H9 (cell line): ENCODE measurements at regions not wholly inside any gene's neighbourhood (a gene's known extent, or its start where the extent isn't known, plus 50 kb on each side); places are given as distances from the start of the nearest gene placed in this dataset.

Experiments used
- DNase-seq: peaks from one replicate; pipeline ENCODE4 v3.0.0-alpha.2; 2017
- H2AFZ ChIP-seq: one replicate; pipeline ENCODE4 v1.6.1; 2013; ENCODE audit warnings: mild to moderate bottlenecking, low read length, control low read depth, moderate library complexity
- H2AK5ac ChIP-seq: 2 replicates; pipeline ENCODE4 v1.6.1; 2013; ENCODE audit warnings: low read length, control low read depth, mixed read lengths; ENCODE audit not compliant: insufficient read length
- H2BK120ac ChIP-seq: one replicate; pipeline ENCODE4 v1.6.1; 2013; ENCODE audit warnings: low read depth, mild to moderate bottlenecking, low read length, control low read depth, inconsistent platforms; ENCODE audit not compliant: poor library complexity, severe bottlenecking
- H2BK12ac ChIP-seq: 2 replicates; pipeline ENCODE4 v1.6.1; 2013; ENCODE audit warnings: low read length, control low read depth, mixed read lengths, low read depth; ENCODE audit not compliant: insufficient read length
- H2BK15ac ChIP-seq: 2 replicates; pipeline ENCODE4 v1.6.1; 2013; ENCODE audit warnings: low read depth, low read length, control low read depth
- H2BK20ac ChIP-seq: one replicate; pipeline ENCODE4 v1.6.1; 2013; ENCODE audit warnings: low read depth, mild to moderate bottlenecking, low read length, control low read depth, inconsistent platforms; ENCODE audit not compliant: poor library complexity, severe bottlenecking
- H2BK5ac ChIP-seq: 2 replicates; pipeline ENCODE4 v1.6.1; 2013; ENCODE audit warnings: low read length, control low read depth, mixed read lengths; ENCODE audit not compliant: insufficient read length
- H3K14ac ChIP-seq: 2 replicates; pipeline ENCODE4 v1.6.1; 2013; ENCODE audit warnings: low read length, control low read depth; ENCODE audit not compliant: insufficient read depth
- H3K18ac ChIP-seq: 2 replicates; pipeline ENCODE4 v1.6.1; 2013; ENCODE audit warnings: low read depth, mild to moderate bottlenecking, mixed read lengths, low read length, control low read depth; ENCODE audit not compliant: insufficient read length
- H3K23ac ChIP-seq: 2 replicates; pipeline ENCODE4 v1.6.1; 2013; ENCODE audit warnings: low read length, control low read depth, mixed read lengths, low read depth; ENCODE audit not compliant: insufficient read length
- H3K23me2 ChIP-seq: 2 replicates; pipeline ENCODE4 v1.6.1; 2013; ENCODE audit warnings: low read depth, mild to moderate bottlenecking, mixed read lengths, low read length, control low read depth; ENCODE audit not compliant: insufficient read length, poor library complexity, severe bottlenecking
- H3K27ac ChIP-seq: 2 replicates; pipeline ENCODE4 v1.5.1; 2013; ENCODE audit warnings: low read length, control low read depth, mixed read lengths, low read depth; ENCODE audit not compliant: insufficient read length
- H3K27me3 ChIP-seq: 2 replicates; pipeline ENCODE4 v1.6.1; 2013; ENCODE audit warnings: low read length, control low read depth, inconsistent platforms; ENCODE audit not compliant: insufficient read depth
- H3K4ac ChIP-seq: 2 replicates; pipeline ENCODE4 v1.6.1; 2013; ENCODE audit warnings: low read depth, mild to moderate bottlenecking, control low read depth, inconsistent platforms, low read length, moderate library complexity
- H3K4me1 ChIP-seq: 2 replicates; pipeline ENCODE4 v1.6.1; 2013; ENCODE audit warnings: low read length, control low read depth, inconsistent platforms; ENCODE audit not compliant: insufficient read depth
- H3K4me2 ChIP-seq: 2 replicates; pipeline ENCODE4 v1.6.1; 2013; ENCODE audit warnings: low read length, control low read depth, mixed read lengths; ENCODE audit not compliant: insufficient read length, insufficient read depth
- H3K56ac ChIP-seq: 2 replicates; pipeline ENCODE4 v1.6.1; 2013; ENCODE audit warnings: low read depth, mild to moderate bottlenecking, mixed read lengths, low read length, control low read depth; ENCODE audit not compliant: insufficient read length
- H3K79me1 ChIP-seq: 2 replicates; pipeline ENCODE4 v1.6.1; 2013; ENCODE audit warnings: low read depth, mild to moderate bottlenecking, moderate library complexity, low read length, control low read depth, inconsistent platforms; ENCODE audit not compliant: insufficient read depth, poor library complexity, severe bottlenecking
- H3K79me2 ChIP-seq: 2 replicates; pipeline ENCODE4 v1.6.1; 2013; ENCODE audit warnings: low read length, control low read depth, inconsistent platforms; ENCODE audit not compliant: insufficient read depth
- H3K9ac ChIP-seq: 2 replicates; pipeline ENCODE4 v1.6.1; 2013; ENCODE audit warnings: low read length, control low read depth, mixed read lengths; ENCODE audit not compliant: insufficient read length; ENCODE audit errors: extremely low read depth
- H3K9me3 ChIP-seq: one replicate; pipeline ENCODE4 v1.6.1; 2013; ENCODE audit warnings: low read depth, low read length, inconsistent platforms; ENCODE audit not compliant: control insufficient read depth
- H3T11ph ChIP-seq: one replicate; pipeline ENCODE4 v1.6.1; 2013; ENCODE audit warnings: mild to moderate bottlenecking, low read length, control low read depth, inconsistent platforms
- H4K20me1 ChIP-seq: one replicate; pipeline ENCODE4 v1.6.1; 2013; ENCODE audit not compliant: control insufficient read depth, insufficient read length, insufficient read depth
- H4K5ac ChIP-seq: 2 replicates; pipeline ENCODE4 v1.6.1; 2013; ENCODE audit warnings: low read depth, mild to moderate bottlenecking, mixed read lengths, low read length, control low read depth; ENCODE audit not compliant: insufficient read length
- H4K8ac ChIP-seq: replicated peaks from 2 replicates; pipeline ENCODE4 v1.6.1; 2013; ENCODE audit warnings: low read length, control low read depth, mixed read lengths, low read depth; ENCODE audit not compliant: insufficient read length
- H4K91ac ChIP-seq: 2 replicates; pipeline ENCODE4 v1.6.1; 2013; ENCODE audit warnings: low read depth, mild to moderate bottlenecking, moderate library complexity, mixed read lengths, low read length, control low read depth; ENCODE audit not compliant: insufficient read length
- H3K27ac Mint-ChIP-seq, 3 experiments: 2 replicates in 2 of 3; 3 replicates in 1 of 3; pipeline ENCODE4 v1.8.0; 2020 to 2021; ENCODE audit warnings: mixed read lengths in 3 of 3, mild to moderate bottlenecking in 1 of 3, moderate library complexity in 1 of 3
- H3K27me3 Mint-ChIP-seq: 2 replicates; pipeline ENCODE4 v1.8.0; 2021; ENCODE audit warnings: low read depth, mild to moderate bottlenecking, moderate library complexity, mixed read lengths
- H3K36me3 Mint-ChIP-seq, 3 experiments: 2 replicates in 2 of 3; 3 replicates in 1 of 3; pipeline ENCODE4 v1.8.0; 2020 to 2021; ENCODE audit warnings: low read depth in 3 of 3, mixed read lengths in 3 of 3; ENCODE audit not compliant: insufficient read depth in 1 of 3
- H3K4me1 Mint-ChIP-seq, 2 experiments: 2 replicates each; pipeline ENCODE4 v1.8.0; 2020; ENCODE audit warnings: mixed read lengths in 2 of 2
- H3K4me3 Mint-ChIP-seq, 2 experiments: 2 replicates in 1 of 2; 3 replicates in 1 of 2; pipeline ENCODE4 v1.8.0; 2020 to 2021; ENCODE audit warnings: mild to moderate bottlenecking in 2 of 2, mixed read lengths in 2 of 2, moderate library complexity in 1 of 2
- H3K9me3 Mint-ChIP-seq, 2 experiments: 2 replicates in 1 of 2; 3 replicates in 1 of 2; pipeline ENCODE4 v1.8.0; 2020; ENCODE audit warnings: mild to moderate bottlenecking in 2 of 2, mixed read lengths in 2 of 2, moderate library complexity in 1 of 2
- WGBS: extraction: QIAGEN DNeasy Blood & Tissue Kit; methylation state at CpG from one replicate; pipeline ENCODE4 v1.1.7; 2013; ENCODE audit warnings: missing lambda C conversion rate, low lambda C conversion rate, mixed read lengths; ENCODE audit not compliant: insufficient read length; ENCODE audit errors: extremely low coverage; 5-methylcytosine and 5-hydroxymethylcytosine counted together
- TF ChIP-seq, protein P1 (sequence below): fragments of 200-600 bp; sonication (generic); conservative IDR thresholded peaks from 3 replicates; pipeline ENCODE4 v1.8.0; 2021; ENCODE audit warnings: antibody characterized with exemption, mild to moderate bottlenecking

DNA sequence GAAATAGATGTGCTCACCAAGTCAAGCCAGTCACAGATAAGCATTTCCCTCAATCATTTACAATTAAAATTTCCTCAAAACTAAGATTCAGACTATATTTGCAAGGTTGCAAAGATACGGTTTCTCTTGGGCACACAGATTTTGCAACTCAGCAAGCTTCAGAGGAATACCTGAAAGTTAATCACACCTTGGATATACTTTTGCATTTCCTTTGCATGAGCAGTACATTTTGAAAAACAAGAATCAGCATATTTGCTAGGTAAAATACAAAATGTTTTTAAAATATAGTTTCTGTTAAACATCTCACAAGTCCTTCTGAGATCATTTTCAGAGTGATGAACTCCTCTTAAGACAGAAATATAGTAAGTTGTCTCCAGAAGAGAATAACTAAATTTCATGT lies 336.9 kb downstream of the DUSP6 start:
- Mint-ChIP-seq H3K4me3 (no peak overlapping the region), H3K4me1 (peaks cover 5% of the 10 kb centered on the region in 2 experiments; a peak in 3 of 4 replicates), H3K27ac (no peak overlapping the region), H3K9me3 (no peaks in the 10 kb centered on the region), H3K27me3 (peaks cover 2% of the 10 kb centered on the region), H3K36me3 (no peaks in the 10 kb centered on the region)
- Histone ChIP-seq H3K27me3 (no peaks in the 10 kb centered on the region), H4K5ac (no peak overlapping the region), H3T11ph (no peak overlapping the region), H3K4me2 (no peak overlapping the region), H3K9ac (no peak overlapping the region), H2AFZ (no peak overlapping the region), H3K9me3 (no peaks in the 10 kb centered on the region), H3K4ac (no peak overlapping the region), H3K18ac (no peak overlapping the region), H3K23me2 (no peaks in the 10 kb centered on the region), H3K79me2 (no peaks in the 10 kb centered on the region), H2BK20ac (no peak overlapping the region), H2BK12ac (no peak overlapping the region), H2BK15ac (no peak overlapping the region), H3K79me1 (no peaks in the 10 kb centered on the region), H2BK5ac (no peak overlapping the region), H3K14ac (no peak overlapping the region), H2AK5ac (no peak overlapping the region), H2BK120ac (no peak overlapping the region), H3K23ac (no peak overlapping the region), H4K91ac (no peak overlapping the region), H3K4me1 (no peaks in the 10 kb centered on the region), H4K20me1 (no peaks in the 10 kb centered on the region), H3K27ac (no peak overlapping the region), H4K8ac (no peak overlapping the region), H3K56ac (no peak overlapping the region)
- DNase-seq, result no peak
- no CpG with 5 or more reads among the region's 1 CpG for WGBS
- TF ChIP-seq, protein P1, sequence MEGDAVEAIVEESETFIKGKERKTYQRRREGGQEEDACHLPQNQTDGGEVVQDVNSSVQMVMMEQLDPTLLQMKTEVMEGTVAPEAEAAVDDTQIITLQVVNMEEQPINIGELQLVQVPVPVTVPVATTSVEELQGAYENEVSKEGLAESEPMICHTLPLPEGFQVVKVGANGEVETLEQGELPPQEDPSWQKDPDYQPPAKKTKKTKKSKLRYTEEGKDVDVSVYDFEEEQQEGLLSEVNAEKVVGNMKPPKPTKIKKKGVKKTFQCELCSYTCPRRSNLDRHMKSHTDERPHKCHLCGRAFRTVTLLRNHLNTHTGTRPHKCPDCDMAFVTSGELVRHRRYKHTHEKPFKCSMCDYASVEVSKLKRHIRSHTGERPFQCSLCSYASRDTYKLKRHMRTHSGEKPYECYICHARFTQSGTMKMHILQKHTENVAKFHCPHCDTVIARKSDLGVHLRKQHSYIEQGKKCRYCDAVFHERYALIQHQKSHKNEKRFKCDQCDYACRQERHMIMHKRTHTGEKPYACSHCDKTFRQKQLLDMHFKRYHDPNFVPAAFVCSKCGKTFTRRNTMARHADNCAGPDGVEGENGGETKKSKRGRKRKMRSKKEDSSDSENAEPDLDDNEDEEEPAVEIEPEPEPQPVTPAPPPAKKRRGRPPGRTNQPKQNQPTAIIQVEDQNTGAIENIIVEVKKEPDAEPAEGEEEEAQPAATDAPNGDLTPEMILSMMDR, result no peak
